ENCODE measurements at regions not wholly inside any gene's neighbourhood (a gene's known extent, or its start where the extent isn't known, plus 50 kb on each side); places are given as distances from the start of the nearest gene placed in this dataset.
A peak's percentile ranks its signal among the peaks of the same experiment; 100 is the strongest.

DNA sequence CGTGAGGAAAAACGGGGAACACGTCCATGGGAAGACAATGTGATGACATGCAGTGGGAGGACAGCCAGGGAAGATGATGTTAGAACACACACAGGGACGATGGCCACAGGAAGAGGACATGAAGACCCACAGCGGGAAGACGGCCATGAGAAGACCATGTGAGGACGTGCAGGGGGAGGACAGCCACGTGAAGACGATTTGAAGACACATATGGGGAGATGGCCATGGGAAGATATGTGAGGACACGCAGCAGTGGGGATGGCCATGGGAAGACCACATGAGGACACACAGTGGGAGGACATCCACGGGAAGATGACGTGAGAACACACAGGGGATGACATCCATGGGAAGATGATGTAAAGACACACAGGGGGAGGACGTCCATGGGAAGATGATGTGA lies 83.8 kb downstream of the UQCRFS1 start:
- H3K27ac ChIP-seq, result no peak overlapping the region
- no peaks in the 10 kb centered on the region for H3K4me1 ChIP-seq
- no peak overlapping the region for H3K4me3 ChIP-seq
- no peaks in the 10 kb centered on the region for H3K27me3 ChIP-seq
- DNase-seq (ENCODE audit: low spot score in 2 of 2), result no peak
- no peaks in the 10 kb centered on the region for H3K36me3 ChIP-seq
- no peaks in the 10 kb centered on the region for H3K9me3 ChIP-seq
- intact Hi-C loops (cut with DNase I), result no loop called here
- TF ChIP-seq, protein P1, sequence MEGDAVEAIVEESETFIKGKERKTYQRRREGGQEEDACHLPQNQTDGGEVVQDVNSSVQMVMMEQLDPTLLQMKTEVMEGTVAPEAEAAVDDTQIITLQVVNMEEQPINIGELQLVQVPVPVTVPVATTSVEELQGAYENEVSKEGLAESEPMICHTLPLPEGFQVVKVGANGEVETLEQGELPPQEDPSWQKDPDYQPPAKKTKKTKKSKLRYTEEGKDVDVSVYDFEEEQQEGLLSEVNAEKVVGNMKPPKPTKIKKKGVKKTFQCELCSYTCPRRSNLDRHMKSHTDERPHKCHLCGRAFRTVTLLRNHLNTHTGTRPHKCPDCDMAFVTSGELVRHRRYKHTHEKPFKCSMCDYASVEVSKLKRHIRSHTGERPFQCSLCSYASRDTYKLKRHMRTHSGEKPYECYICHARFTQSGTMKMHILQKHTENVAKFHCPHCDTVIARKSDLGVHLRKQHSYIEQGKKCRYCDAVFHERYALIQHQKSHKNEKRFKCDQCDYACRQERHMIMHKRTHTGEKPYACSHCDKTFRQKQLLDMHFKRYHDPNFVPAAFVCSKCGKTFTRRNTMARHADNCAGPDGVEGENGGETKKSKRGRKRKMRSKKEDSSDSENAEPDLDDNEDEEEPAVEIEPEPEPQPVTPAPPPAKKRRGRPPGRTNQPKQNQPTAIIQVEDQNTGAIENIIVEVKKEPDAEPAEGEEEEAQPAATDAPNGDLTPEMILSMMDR (IDR thresholded peaks at IDR 0.05), result no peak

DNA sequence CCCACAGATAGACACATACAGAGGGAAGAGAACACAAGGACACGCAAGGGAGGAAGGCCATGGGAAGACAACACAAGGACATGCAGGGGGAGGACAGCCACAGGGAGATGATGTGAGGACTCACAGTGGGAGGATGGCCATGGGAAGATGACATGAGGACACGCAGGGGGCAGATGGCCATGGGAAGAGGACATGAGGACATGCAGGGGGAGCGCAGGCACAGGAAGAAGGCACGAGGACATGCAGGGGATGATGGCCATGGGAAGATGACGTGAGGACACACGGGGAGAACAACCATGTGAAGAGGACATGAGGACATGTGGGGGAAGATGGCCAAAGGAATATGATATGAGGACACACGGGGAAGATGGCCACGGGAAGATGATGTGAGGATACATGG lies 84.7 kb downstream of the UQCRFS1 start:
- Histone ChIP-seq H3K27me3 (no peaks in the 10 kb centered on the region), H3K27ac (no peak overlapping the region), H3K4me3 (no peak overlapping the region), H3K4me1 (no peaks in the 10 kb centered on the region), H3K36me3 (no peaks in the 10 kb centered on the region), H3K9me3 (no peaks in the 10 kb centered on the region)
- TF ChIP-seq, protein P1 (IDR thresholded peaks at IDR 0.05), result no peak
- intact Hi-C loops (cut with DNase I), result no loop called here
- DNase-seq (ENCODE audit: low spot score in 2 of 2), result no peak

DNA sequence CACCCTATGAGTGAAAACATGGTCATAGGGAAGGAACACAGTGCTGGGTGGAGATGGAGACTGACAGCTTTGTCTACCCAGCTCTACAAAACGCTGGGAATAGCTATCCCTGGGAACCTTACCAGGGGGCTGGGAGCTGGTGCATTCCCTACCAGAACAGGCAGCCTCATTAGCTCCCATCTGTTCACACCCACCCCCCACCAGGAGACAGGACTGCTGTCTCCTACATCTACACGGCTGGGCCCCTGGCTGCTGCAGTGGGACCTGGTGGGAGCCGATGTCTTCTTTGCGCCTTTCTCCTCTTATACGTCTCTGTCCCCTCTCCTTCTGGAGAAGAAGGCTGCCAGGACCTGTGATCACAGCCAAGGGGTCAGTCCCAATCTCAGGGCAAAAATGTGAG lies 90.8 kb downstream of the UQCRFS1 start:
- intact Hi-C loops (cut with DNase I), result no loop called here
- no peak overlapping the region for H3K27ac ChIP-seq
- no peaks in the 10 kb centered on the region for H3K4me1 ChIP-seq
- TF ChIP-seq, protein P1 (IDR thresholded peaks at IDR 0.05), result no peak
- H3K27me3 ChIP-seq, result no peaks in the 10 kb centered on the region
- H3K36me3 ChIP-seq, result no peaks in the 10 kb centered on the region
- no peak for DNase-seq (ENCODE audit: low spot score in 2 of 2)
- H3K4me3 ChIP-seq, result no peak overlapping the region
- no peaks in the 10 kb centered on the region for H3K9me3 ChIP-seq

DNA sequence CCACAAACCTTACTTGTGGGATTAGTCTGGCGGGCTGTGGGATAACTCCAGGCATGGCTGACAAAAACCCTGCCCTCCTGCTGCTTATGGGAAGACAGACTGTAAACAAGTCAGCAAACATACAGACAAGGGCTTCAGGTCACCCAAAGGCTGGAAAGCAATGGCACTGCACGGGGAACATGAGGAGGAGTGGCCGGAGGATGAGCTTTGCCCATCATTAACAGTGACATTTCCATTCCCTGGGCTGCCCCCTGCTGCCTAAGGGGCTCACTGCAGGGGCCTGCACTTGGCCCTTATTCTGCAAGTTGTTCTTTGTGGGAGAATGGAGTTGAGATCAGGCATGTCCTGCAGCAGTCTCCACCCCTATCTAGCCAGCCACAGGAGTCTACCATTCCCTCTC lies 91.3 kb downstream of the UQCRFS1 start:
- intact Hi-C loops (cut with DNase I), result no loop called here
- Histone ChIP-seq H3K9me3 (no peaks in the 10 kb centered on the region), H3K4me1 (no peaks in the 10 kb centered on the region), H3K27me3 (no peaks in the 10 kb centered on the region), H3K27ac (no peak overlapping the region), H3K36me3 (no peaks in the 10 kb centered on the region), H3K4me3 (no peak overlapping the region)
- DNase-seq (ENCODE audit: low spot score in 2 of 2), result no peak
- TF ChIP-seq, protein P1 (IDR thresholded peaks at IDR 0.05), result peak in 1 of 3 experiments; percentile 8

DNA sequence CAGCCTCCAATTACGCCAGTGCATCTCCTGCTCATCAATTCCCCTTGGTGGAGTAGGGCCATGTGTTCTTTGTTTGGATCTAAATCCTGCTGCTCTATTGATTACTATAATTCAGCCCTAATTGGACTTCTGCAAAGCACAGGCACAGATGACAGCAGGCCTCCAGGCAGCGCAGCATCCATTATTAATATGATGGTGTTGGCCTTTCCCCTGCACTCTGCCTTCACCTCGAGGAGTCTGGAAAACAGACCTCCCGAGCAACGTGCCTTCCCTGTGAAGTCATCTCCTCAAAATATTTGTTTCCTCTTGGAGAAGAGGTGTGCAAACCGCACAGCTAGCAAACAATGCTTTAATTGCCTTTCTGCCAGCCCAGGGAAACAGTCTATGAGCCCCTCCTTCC lies 92.5 kb downstream of the UQCRFS1 start:
- Histone ChIP-seq H3K4me3 (no peak overlapping the region), H3K27ac (no peak overlapping the region), H3K36me3 (no peaks in the 10 kb centered on the region), H3K4me1 (no peaks in the 10 kb centered on the region), H3K27me3 (no peaks in the 10 kb centered on the region), H3K9me3 (no peaks in the 10 kb centered on the region)
- DNase-seq (ENCODE audit: low spot score in 2 of 2), result no peak
- intact Hi-C loops (cut with DNase I), result no loop called here
- TF ChIP-seq, protein P1 (IDR thresholded peaks at IDR 0.05), result no peak

DNA sequence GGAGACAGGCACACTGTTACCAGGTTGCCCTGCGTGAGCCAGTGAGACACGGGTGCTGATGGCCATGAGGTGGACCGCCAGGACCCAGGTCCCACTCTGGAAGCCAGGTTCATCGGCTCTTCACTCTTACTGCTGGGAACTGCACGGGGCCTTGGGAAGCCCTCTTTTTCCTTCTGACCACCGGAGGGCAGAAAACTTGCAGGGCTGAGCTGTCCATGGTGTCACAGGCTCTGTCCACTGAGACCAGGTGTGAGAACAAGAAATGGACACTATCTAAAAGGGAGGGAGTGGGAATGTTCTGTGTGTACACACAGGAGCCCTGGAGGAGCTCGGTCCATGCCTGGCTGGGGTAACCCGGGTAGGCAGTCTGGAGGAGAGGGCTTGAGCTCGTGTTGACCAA lies 93.4 kb downstream of the UQCRFS1 start:
- H3K36me3 ChIP-seq, result no peaks in the 10 kb centered on the region
- TF ChIP-seq, protein P1 (IDR thresholded peaks at IDR 0.05), result no peak
- no peak overlapping the region for H3K27ac ChIP-seq
- no peaks in the 10 kb centered on the region for H3K4me1 ChIP-seq
- DNase-seq (ENCODE audit: low spot score in 2 of 2), result no peak
- no peak overlapping the region for H3K4me3 ChIP-seq
- H3K27me3 ChIP-seq, result no peaks in the 10 kb centered on the region
- no peaks in the 10 kb centered on the region for H3K9me3 ChIP-seq
- intact Hi-C loops (cut with DNase I), result no loop called here
